SH-SY5Y (cell line): ENCODE measurements at regions not wholly inside any gene's neighbourhood (a gene's known extent, or its start where the extent isn't known, plus 50 kb on each side); places are given as distances from the start of the nearest gene placed in this dataset.

ENCODE experiments used
- GATA2 ChIP-seq: IDR thresholded peaks from 2 replicates; pipeline ENCODE4 v1.6.1; 2011; ENCODE audit warnings: mild to moderate bottlenecking, low read depth, low read length
- GATA3 ChIP-seq: IDR thresholded peaks from 2 replicates; pipeline ENCODE4 v1.6.1; 2011; ENCODE audit warnings: low read depth, mild to moderate bottlenecking, low read length, moderate library complexity

GRCh38 chr20:40434122-40434521 is 254.9 kb downstream of the MAFB start:
- no peak for TF ChIP-seq GATA2
- no peak for TF ChIP-seq GATA3
